ENCODE measurements at regions not wholly inside any gene's neighbourhood (a gene's known extent, or its start where the extent isn't known, plus 50 kb on each side); places are given as distances from the start of the nearest gene placed in this dataset.
"Not testable (repeated sequence)": the region's sequence is repeated elsewhere in the genome, so short reads cannot be mapped to it uniquely, and the experiment has no call there.

GRCh38 chr3:51588724-51589123 is 50.2 kb downstream of the RAD54L2 start:
- DNase-seq (ENCODE audit: low read depth in 2 of 2), result no peak

- peak; percentile 14 to 32 for DNase-seq (ENCODE audit: low read depth in 2 of 2)
Observed at GRCh38 chr3:51591231-51591630, 52.7 kb downstream of the RAD54L2 start.

- DNase-seq (ENCODE audit: low read depth in 2 of 2), result no peak
Observed at GRCh38 chr3:51593697-51594096, 55.2 kb downstream of the RAD54L2 start.

GRCh38 chr3:51599638-51600037 is 61.1 kb downstream of the RAD54L2 start:
- DNase-seq (ENCODE audit: low read depth in 2 of 2), result not testable (repeated sequence)

GRCh38 chr3:51604212-51604611 is 65.7 kb downstream of the RAD54L2 start:
- no peak for DNase-seq (ENCODE audit: low read depth in 2 of 2)

- DNase-seq (ENCODE audit: low read depth in 2 of 2), result no peak
Observed at GRCh38 chr3:51605938-51606337, 65.1 kb upstream of the TEX264 start.

GRCh38 chr3:51606871-51607270 is 64.2 kb upstream of the TEX264 start:
- not testable (repeated sequence) for DNase-seq (ENCODE audit: low read depth in 2 of 2)

GRCh38 chr3:51607591-51608325 is 63.3 kb upstream of the TEX264 start:
- not testable (repeated sequence) for DNase-seq (ENCODE audit: low read depth in 2 of 2)

- no peak for DNase-seq (ENCODE audit: low read depth in 2 of 2)
Observed at GRCh38 chr3:51610708-51611107, 60.3 kb upstream of the TEX264 start.

GRCh38 chr3:51617597-51617996 is 53.5 kb upstream of the TEX264 start:
- no peak for DNase-seq (ENCODE audit: low read depth in 2 of 2)

GRCh38 chr3:51618038-51618437 is 53.0 kb upstream of the TEX264 start:
- DNase-seq (ENCODE audit: low read depth in 2 of 2), result not testable (repeated sequence)

GRCh38 chr3:51618496-51618895 is 52.6 kb upstream of the TEX264 start:
- no peak for DNase-seq (ENCODE audit: low read depth in 2 of 2)

GRCh38 chr3:51619983-51620382 is 51.1 kb upstream of the TEX264 start:
- DNase-seq (ENCODE audit: low read depth in 2 of 2), result no peak

GRCh38 chr3:51620543-51620942 is 50.5 kb upstream of the TEX264 start:
- DNase-seq (ENCODE audit: low read depth in 2 of 2), result peak in 1 of 2 experiments; percentile 14

- DNase-seq (ENCODE audit: low read depth in 2 of 2), result no peak
Observed at GRCh38 chr3:51621091-51621892, 49.8 kb upstream of the TEX264 start.

Measured in fibroblast of skin of left biceps (primary cell).